Neuronal stem cell (in vitro differentiated cells): ENCODE measurements at regions not wholly inside any gene's neighbourhood (a gene's known extent, or its start where the extent isn't known, plus 50 kb on each side); places are given as distances from the start of the nearest gene placed in this dataset.
"Not testable (repeated sequence)": the region's sequence is repeated elsewhere in the genome, so short reads cannot be mapped to it uniquely, and the experiment has no call there.

Experiments
- DNase-seq: peaks from one replicate; pipeline ENCODE4 v3.0.0-alpha.2; 2013; ENCODE audit warnings: low spot score
- H2AFZ ChIP-seq: one replicate; pipeline ENCODE4 v1.6.1; 2013; ENCODE audit warnings: mild to moderate bottlenecking, low read length, inconsistent platforms
- H2AK5ac ChIP-seq: 2 replicates; pipeline ENCODE4 v1.6.1; 2013; ENCODE audit warnings: low read depth, mild to moderate bottlenecking, inconsistent platforms, low read length, moderate library complexity, mixed read lengths
- H2BK120ac ChIP-seq: 2 replicates; pipeline ENCODE4 v1.6.1; 2013; ENCODE audit warnings: low read depth, mild to moderate bottlenecking, inconsistent platforms, low read length, moderate library complexity, mixed read lengths
- H2BK12ac ChIP-seq: one replicate; pipeline ENCODE4 v1.6.1; 2013; ENCODE audit warnings: low read length, inconsistent platforms
- H2BK15ac ChIP-seq: 2 replicates; pipeline ENCODE4 v1.6.1; 2013; ENCODE audit warnings: mild to moderate bottlenecking, low read length, inconsistent platforms, mixed read lengths
- H2BK5ac ChIP-seq: one replicate; pipeline ENCODE4 v1.6.1; 2013; ENCODE audit warnings: inconsistent platforms, mild to moderate bottlenecking, low read length, moderate library complexity
- H3K14ac ChIP-seq: one replicate; pipeline ENCODE4 v1.6.1; 2013; ENCODE audit warnings: low read length, inconsistent platforms
- H3K18ac ChIP-seq: 2 replicates; pipeline ENCODE4 v1.6.1; 2013; ENCODE audit warnings: low read length, inconsistent platforms
- H3K23ac ChIP-seq: 2 replicates; pipeline ENCODE4 v1.6.1; 2013; ENCODE audit warnings: low read depth, mild to moderate bottlenecking, mixed read lengths, low read length, inconsistent platforms; ENCODE audit not compliant: poor library complexity
- H3K27ac ChIP-seq: replicated peaks from 3 replicates; pipeline ENCODE4 v1.5.1; 2013; ENCODE audit warnings: low read length, inconsistent platforms
- H3K27me3 ChIP-seq, 3 experiments: 2 replicates each; pipeline ENCODE4 v1.6.1; 2013; ENCODE audit warnings: low read length in 3 of 3, mild to moderate bottlenecking in 2 of 3, inconsistent platforms in 1 of 3, low read depth in 1 of 3, mixed read lengths in 1 of 3, moderate library complexity in 1 of 3; ENCODE audit not compliant: control insufficient read depth in 3 of 3, insufficient read depth in 3 of 3
- H3K36me3 ChIP-seq, 2 donors: replicated peaks in 1 of 2; 2 replicates each; pipeline ENCODE4 v1.6.1; 2013; ENCODE audit warnings: low read length in 2 of 2; ENCODE audit not compliant: control insufficient read depth in 2 of 2, insufficient read depth in 2 of 2
- H3K4ac ChIP-seq: 2 replicates; pipeline ENCODE4 v1.6.1; 2013; ENCODE audit warnings: inconsistent platforms, mild to moderate bottlenecking, low read length, moderate library complexity
- H3K4me1 ChIP-seq, 2 donors: 1 replicate in 1 of 2; 2 replicates in 1 of 2; pipeline ENCODE4 v1.6.1; 2013; ENCODE audit warnings: low read length in 2 of 2, low read depth in 1 of 2; ENCODE audit not compliant: control insufficient read depth in 2 of 2, insufficient read depth in 1 of 2
- H3K4me2 ChIP-seq: one replicate; pipeline ENCODE4 v1.6.1; 2013; ENCODE audit warnings: mild to moderate bottlenecking, low read length, inconsistent platforms; ENCODE audit not compliant: insufficient read depth, poor library complexity, severe bottlenecking
- H3K4me3 ChIP-seq, 2 donors: 2 replicates each; pipeline ENCODE4 v1.5.1; 2013; ENCODE audit warnings: low read length in 2 of 2, mild to moderate bottlenecking in 2 of 2, inconsistent platforms in 1 of 2, moderate library complexity in 1 of 2
- H3K79me1 ChIP-seq: one replicate; pipeline ENCODE4 v1.6.1; 2013; ENCODE audit warnings: low read depth, mild to moderate bottlenecking, inconsistent platforms, low read length, moderate library complexity
- H3K9ac ChIP-seq: one replicate; pipeline ENCODE4 v1.6.1; 2013; ENCODE audit warnings: mild to moderate bottlenecking, low read depth, low read length, inconsistent platforms; ENCODE audit not compliant: poor library complexity
- H3K9me3 ChIP-seq, 2 donors: replicated peaks in 1 of 2; 2 replicates each; pipeline versions ENCODE3 to v1.6.1; 2013; ENCODE audit warnings: low read length in 2 of 2, mild to moderate bottlenecking in 2 of 2, inconsistent platforms in 1 of 2, low read depth in 1 of 2, mixed read lengths in 1 of 2, moderate library complexity in 1 of 2; ENCODE audit not compliant: control insufficient read depth in 2 of 2, insufficient read depth in 1 of 2
- H4K8ac ChIP-seq: one replicate; pipeline ENCODE4 v1.6.1; 2013; ENCODE audit warnings: low read depth, mild to moderate bottlenecking, inconsistent platforms, low read length, moderate library complexity
- H4K91ac ChIP-seq: one replicate; pipeline ENCODE4 v1.6.1; 2013; ENCODE audit warnings: low read length, low read depth, mild to moderate bottlenecking, inconsistent platforms; ENCODE audit not compliant: poor library complexity
- WGBS, 2 donors: extraction: QIAGEN DNeasy Blood & Tissue Kit; methylation state at CpG; one replicate each; pipeline ENCODE4 v1.1.7; 2013; ENCODE audit warnings: missing lambda C conversion rate in 2 of 2, mixed read lengths in 1 of 2; ENCODE audit not compliant: insufficient read length in 2 of 2, insufficient replicate concordance in 1 of 2; ENCODE audit errors: extremely low coverage in 2 of 2; 5-methylcytosine and 5-hydroxymethylcytosine counted together

DNA sequence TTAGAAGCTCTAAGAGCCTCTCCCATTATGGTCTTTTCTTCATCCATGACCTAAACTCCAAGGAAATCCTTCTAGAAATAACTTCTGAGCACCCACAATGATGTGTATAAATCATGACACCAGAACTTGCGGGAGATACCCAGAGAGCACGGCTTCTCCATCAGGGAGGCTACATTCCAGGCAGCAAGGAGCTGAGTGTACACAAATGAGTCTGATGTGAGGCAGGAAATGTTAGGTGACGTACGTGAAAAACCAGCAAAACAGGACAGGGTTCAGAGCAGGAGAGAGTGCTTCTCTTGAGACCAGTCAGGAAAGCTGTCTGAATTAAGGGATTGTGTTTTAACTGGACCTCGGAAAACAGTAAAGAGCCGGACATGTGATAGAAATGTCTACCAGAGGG, 58.1 kb upstream of the MRPS9 start:
- not testable (repeated sequence) for H4K8ac ChIP-seq, H3K4me2 ChIP-seq, H3K9me3 ChIP-seq, H3K18ac ChIP-seq, H2BK5ac ChIP-seq, H2AK5ac ChIP-seq, H2BK12ac ChIP-seq, H3K23ac ChIP-seq, H3K27ac ChIP-seq, H4K91ac ChIP-seq, H3K9ac ChIP-seq, H3K4ac ChIP-seq, H3K4me3 ChIP-seq, H3K79me1 ChIP-seq, H2BK15ac ChIP-seq, H3K14ac ChIP-seq, H2AFZ ChIP-seq, H2BK120ac ChIP-seq, H3K4me1 ChIP-seq, H3K36me3 ChIP-seq, H3K27me3 ChIP-seq, DNase-seq
- WGBS, 2 donors, result no CpG with 5 or more reads among the region's 6 CpGs

DNA sequence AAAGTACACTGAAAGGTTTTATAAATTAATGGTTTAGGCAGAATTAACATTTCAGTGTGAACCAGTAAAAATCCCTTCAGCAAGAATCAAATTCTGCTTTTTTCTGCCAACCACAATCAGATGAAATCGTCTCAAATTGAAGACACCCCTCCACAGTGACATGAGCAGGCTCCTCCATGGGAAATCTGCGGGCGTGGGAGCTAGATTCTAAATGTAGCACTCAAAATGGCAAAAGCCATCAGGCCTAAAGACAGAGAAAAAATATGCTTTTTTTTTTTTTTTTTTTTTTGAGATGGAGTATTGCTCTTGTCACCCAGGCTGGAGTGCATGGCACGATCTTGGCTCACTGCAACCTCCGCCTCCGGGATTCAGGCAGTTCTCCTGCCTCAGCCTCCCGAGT, 55.8 kb upstream of the MRPS9 start:
- peaks cover 0 to 6% (median 0%) of the 10 kb centered on the region in 3 experiments for H3K27me3 ChIP-seq
- H2BK15ac ChIP-seq, result no peak overlapping the region
- H3K27ac ChIP-seq, result no peak overlapping the region
- no peak overlapping the region for H4K91ac ChIP-seq
- no peak for DNase-seq
- no peak overlapping the region for H3K14ac ChIP-seq
- H3K36me3 ChIP-seq, result no peaks in the 10 kb centered on the region
- no peaks in the 10 kb centered on the region for H3K79me1 ChIP-seq
- no peak overlapping the region for H3K23ac ChIP-seq
- H2AK5ac ChIP-seq, result no peak overlapping the region
- no peak overlapping the region for H3K18ac ChIP-seq
- no peak overlapping the region for H4K8ac ChIP-seq
- no peak overlapping the region for H3K4me2 ChIP-seq
- no peak overlapping the region for H3K4me3 ChIP-seq
- H2BK5ac ChIP-seq, result no peak overlapping the region
- no peak overlapping the region for H3K4ac ChIP-seq
- no peak overlapping the region for H3K9ac ChIP-seq
- no peak overlapping the region for H2BK120ac ChIP-seq
- no peak overlapping the region for H2AFZ ChIP-seq
- H3K4me1 ChIP-seq, result no peaks in the 10 kb centered on the region
- H2BK12ac ChIP-seq, result no peak overlapping the region
- no peaks in the 10 kb centered on the region for H3K9me3 ChIP-seq
- no CpG with 5 or more reads among the region's 7 CpGs for WGBS, 2 donors
